GM18520 (cell line): ENCODE measurements at regions not wholly inside any gene's neighbourhood (a gene's known extent, or its start where the extent isn't known, plus 50 kb on each side); places are given as distances from the start of the nearest gene placed in this dataset.
"Not testable (repeated sequence)": the region's sequence is repeated elsewhere in the genome, so short reads cannot be mapped to it uniquely, and the experiment has no call there.

Experiments
- ATAC-seq: cut with Tn5 transposase; IDR thresholded peaks from one replicate; pipeline ENCODE4 v1.9.1; 2021; ENCODE audit not compliant: unreplicated experiment

DNA sequence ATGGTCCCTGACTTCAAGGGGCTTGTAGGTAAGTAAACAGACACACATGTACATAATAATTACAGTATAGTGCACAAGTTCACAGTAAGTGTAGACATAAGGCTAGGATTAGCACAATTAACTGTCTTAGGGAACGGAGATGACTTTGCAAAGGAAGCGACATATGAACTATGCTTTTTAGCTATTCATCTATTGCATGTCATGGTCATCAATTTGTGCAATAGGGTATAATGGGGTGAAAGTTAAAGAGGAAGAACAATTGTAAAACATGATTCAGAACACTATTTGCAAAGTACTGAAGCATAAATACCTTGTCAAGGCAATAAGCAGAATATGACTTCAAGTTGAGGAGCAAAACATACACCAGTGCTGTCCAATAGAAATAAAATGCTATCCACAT is 112.3 kb upstream of the SLC8A1 start:
- no peak for ATAC-seq

DNA sequence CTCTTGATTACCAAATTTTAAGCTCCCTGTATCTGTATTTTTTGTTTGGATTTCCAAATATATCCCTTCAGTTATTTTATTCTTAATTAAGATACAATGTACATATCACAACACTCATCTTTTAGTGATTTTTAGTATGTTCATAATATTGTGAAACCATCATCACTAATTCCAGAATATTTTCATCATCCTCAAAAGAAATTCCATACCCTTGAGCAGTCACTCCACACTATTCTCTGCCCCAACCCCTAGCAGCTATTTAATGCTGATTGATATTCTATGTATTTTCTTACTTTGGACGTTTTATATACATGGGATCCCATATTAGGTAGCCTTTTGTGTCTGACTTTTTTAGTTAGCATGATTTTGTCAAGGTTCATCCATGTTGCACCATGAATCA is 127.4 kb upstream of the SLC8A1 start:
- no peak for ATAC-seq

DNA sequence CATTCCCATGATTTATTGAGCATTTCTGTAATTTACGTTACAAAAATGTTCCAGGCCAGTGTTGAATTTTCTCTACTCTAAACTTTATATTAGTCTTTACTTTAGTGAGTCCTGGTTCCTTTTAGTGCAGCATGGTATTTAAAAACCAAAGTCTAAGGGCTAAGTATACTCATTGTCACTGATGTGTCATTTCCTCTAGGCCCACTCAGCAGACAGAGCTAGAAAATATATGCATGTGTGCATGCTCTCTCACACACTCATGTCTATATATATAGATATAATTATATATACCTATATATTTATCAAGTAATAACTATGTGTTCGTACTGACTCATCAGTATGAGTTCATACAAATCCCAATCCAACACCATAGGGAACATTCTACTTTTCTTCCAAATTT is 132.5 kb upstream of the SLC8A1 start:
- no peak for ATAC-seq

DNA sequence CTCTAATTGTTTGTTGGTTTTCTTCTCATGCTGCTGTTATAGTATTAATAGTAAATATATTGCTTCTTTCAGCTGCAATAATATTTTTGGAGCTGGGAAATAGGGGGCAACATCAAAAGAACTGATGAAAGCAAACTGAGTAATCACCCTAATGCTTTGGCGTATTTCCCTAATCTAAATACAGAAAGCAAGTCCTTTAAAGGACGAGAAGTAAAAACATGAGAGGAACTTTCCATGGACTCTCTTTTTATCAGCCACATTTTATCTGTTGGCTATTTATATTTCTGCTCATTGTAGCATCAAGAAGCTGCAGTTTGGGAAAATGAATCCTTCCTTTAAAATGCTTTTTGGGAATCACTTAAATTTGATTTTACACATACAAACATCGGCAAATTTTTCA is 139.9 kb upstream of the SLC8A1 start:
- no peak for ATAC-seq

DNA sequence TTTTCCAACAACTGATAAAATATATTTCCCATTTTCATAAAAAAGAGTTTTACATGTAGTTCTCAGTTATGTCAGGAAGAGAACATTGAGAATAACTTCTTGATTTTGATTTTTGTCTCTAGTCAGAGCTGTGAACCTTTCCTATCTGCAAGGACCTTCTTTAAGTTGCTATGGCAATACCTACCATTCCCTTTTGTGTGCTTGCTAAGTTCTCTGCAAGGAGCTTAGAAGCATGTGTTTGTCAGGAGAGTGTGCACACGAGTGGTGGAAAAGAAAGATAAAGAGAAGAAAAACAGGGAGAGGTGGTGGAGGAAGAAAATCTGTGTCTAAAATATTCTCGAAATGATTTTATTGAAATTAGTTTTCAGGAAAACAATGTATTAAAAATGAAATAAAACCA is 140.3 kb upstream of the SLC8A1 start:
- ATAC-seq: no peak

DNA sequence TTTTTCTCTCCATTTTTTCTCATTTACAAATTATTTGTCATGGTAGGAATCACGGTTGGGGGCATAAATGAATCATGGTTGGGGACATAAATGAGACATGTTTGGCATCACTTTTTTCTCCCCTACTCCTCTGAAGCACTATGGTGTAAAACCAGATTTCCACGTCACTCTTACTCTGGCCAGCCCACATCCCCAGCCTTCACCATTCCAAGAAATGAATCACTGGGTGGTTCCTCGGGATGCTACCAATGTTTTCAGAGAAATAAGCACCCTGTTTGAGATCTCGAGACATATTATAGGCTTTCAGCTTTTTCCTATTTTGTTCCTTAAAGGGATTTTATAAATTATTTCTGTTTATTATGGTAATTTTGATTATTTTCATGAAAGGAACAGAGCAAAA is 155.0 kb upstream of the SLC8A1 start:
- ATAC-seq: no peak

DNA sequence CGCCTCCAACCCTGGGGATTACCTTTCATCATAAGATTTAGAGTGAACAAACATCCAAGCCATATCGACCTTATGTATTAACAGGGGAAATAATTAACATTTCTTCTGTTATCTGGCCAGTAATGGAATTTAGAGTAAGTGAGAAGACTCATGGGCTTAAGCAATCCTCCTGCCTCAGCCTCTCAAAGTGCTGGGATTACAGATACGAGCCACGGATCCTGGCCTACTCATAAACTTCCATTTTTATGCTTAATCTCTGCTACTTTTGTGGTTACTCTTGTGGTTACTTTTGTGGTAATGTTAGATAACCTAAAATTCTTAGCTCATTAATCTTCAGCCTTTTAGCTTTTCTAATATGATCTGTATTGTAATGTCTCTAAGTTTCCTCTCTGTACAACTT is 159.3 kb upstream of the SLC8A1 start:
- ATAC-seq: no peak

DNA sequence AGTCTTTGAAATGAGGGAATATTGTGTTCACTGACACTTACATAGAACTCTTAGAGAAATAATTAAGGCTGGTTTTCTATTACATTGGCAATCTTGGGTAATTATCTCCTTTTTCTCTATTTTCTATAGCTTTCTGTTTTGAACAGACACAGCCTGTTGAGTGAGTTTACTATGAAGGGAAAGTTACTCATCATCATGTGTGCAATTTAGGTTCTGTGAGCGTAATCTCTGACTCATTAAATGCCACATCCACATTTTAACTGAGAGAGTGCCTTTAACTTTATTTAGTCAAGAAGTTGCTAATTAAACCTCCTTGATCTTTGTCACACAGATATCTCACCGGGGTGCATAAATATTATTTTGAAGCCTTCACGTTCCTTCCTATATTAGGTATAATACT is 174.0 kb upstream of the SLC8A1 start:
- no peak for ATAC-seq

DNA sequence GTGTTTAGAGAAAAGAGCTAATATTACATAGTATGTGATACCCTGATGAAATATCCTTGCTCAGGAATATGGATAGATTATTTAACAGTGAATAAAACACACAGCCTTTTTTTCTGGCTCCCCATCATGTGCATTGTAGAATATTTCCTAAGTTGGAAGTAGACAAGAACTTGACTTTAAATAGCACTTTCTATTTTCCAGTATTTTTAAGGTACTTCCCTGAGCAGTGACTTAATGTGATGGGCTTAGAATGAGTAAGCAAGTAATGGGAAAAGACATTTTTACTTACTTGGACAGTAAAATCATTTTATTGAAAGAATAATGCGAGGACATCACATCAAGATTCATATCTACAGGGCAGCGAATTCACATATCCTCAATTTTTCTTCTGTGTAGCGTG is 176.7 kb upstream of the SLC8A1 start:
- ATAC-seq: no peak

DNA sequence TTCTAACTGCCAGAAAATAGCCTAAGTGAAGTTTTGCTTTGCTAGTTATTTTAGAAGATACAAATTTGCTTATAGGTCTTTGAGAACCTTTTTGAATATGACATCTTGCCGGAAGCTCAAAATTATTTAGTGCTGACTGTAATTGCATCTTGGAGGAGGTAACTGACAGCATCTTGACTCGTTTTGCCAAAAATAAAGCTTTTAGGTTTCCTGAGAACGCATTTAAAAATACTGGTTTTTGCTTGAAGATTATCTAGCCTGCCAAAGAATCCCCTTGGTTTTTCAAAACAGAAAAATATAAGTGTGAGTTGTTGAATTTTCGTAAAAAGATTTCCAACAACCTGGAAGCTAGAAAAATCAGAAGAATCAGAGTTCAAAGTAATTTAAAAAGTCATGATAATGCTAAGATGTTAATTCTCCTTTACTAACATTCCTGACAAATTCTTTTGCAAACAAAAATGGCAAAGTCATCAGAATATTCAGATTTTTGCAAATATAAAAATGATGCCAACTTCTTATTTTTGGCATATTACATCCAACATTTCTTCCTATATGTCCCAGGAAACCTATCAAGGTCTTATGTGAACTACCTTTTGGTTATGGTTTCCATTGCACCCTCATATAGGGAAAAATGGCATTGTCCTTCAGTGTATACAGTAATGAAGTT is 178.0 kb upstream of the SLC8A1 start:
- no peak for ATAC-seq

DNA sequence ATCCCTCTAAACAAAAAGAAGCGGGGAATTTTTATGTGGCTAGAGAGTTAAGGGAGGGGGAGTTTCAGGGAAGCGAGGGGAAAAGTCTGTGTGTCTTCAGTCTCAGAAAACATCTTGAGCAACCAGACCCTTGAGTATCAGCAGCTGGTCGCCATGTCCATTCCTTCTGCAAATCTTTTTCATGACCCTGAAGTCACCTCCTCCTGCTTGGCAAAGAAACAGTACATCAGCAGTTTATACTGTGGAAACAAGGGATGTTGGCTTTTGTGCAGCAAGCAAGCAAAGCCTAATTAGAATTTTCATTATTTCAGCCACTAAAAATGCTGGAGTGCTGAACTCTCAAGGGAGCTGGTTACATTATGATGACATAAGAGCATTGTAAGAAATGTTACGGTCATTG is 187.4 kb upstream of the SLC8A1 start:
- ATAC-seq: no peak

DNA sequence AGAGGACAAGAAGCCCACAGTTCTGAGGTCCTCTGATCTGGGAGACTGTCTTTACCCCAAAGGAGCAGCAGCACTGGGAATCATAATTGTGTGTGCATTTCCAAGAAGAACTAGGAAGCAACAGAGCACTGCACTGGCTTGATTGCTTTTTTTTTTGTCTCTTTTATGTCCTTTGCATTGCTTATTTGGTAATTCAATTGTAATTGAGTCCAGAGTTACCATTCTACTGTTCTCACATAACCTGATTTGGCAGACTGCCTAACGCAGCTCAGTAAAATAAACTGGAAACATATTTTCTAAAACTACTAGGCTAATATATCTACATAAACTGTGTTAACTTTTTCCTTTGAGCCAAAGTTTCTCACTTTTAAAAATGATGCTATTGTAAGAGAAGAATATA is 190.3 kb upstream of the SLC8A1 start:
- no peak for ATAC-seq

DNA sequence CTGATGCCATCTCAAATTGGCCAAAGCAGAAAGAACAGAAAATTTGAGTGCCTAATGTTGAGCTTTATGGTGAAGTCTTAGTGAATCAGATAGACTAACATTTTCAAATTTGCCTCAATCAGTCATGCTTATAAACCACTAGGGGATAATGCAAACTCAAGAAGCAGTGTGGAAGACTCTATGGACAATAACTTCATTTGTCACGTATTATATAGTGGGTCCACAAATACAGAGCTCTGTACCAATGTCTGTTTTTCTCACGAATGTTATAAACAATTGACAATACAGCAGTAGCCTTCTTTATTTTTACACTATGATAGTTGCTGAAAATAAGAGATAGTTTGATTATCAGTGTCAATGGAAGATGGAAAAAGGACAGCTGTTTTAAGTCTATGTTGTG is 190.8 kb upstream of the SLC8A1 start:
- ATAC-seq: no peak

DNA sequence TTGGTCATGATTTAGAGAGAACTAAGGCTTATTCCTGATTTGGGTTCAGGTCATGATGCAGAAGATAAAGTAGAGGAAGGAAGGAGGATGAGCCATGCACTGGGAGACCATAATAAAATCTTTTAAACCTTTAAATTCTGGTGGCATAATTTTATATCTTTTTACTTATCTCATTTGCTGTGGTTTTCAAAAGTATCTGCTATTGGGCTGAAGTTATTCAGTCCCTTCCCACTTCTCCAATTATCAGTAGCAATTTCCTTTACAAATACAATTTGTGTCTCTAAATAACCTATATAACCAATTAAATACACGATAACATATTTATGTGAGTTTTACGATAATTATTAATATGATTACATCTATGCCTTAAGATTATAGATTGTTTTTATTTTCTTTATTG is 194.8 kb upstream of the SLC8A1 start:
- no peak for ATAC-seq

DNA sequence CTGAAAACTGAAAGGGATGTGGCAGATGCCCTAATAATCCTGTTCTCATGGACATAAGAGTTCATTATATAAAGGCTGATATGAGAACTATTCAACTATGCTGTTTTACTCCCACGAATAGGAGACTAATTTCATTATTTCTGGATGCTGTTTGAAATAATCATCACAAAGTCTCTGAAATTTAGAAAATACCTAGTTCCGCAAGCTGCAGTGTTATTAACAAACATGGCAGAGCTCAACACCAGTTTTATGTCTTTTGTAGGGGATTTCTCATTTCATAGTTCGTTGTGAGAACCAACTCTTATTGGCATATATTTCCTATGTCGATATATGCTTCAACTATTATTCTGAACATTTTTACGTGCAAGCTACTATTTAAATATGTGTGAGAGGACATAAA is 200.3 kb upstream of the SLC8A1 start:
- no peak for ATAC-seq

DNA sequence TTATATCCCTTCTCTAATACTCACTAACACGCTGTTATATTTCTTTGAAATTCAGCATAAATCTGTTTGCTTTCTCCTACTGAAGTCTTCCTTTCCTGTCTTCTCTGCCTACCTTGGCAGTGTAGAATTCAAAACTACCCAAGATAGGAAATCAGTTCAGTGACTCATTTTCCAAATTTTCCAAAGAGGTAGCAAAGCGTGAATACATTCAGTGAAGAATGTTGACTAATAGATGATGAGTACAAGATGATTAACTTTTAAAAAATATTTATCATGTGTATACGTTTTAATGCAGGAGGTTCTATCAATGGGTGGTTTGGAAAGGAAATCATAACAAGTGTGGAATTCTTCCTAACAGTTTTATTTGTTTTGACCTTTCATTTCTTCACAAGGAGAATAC is 201.9 kb upstream of the SLC8A1 start:
- ATAC-seq: no peak

DNA sequence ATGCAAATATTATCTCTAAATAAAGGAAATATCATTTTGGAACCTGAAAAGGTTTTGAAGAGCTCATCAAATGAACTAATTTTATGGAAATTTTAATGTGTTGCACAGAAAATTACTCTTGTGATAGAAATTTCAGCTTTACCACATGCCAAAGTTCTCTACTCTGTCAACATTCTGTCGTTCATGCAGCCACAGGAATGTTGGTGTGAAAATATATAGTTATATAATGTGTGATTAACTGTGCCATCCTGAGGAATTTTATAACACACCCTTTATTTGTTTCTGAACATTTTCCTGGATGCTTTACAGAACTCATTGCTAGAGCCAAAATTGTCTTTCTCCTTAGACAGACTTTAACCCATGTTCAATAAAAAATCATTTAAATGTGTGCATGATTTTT is 202.5 kb upstream of the SLC8A1 start:
- ATAC-seq: no peak

DNA sequence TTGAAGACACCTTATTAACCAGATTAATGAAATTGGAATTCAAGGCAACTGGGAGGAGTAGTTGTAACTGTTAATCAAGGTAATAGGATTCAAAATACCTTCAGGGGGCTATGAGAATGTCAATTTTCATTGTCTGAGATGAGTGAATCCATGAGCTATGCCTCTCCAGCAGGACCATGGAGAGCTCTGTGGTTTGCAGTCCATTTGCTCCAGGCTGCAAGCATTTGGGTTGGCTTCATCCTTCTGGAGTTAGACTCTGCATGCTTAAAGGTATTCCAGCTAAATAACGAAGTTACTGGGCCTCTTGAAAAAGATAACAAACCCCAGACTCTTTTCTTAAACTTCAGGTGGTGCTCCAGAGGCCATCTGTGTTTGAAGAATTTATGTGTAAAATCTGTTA is 207.1 kb upstream of the SLC8A1 start:
- no peak for ATAC-seq

DNA sequence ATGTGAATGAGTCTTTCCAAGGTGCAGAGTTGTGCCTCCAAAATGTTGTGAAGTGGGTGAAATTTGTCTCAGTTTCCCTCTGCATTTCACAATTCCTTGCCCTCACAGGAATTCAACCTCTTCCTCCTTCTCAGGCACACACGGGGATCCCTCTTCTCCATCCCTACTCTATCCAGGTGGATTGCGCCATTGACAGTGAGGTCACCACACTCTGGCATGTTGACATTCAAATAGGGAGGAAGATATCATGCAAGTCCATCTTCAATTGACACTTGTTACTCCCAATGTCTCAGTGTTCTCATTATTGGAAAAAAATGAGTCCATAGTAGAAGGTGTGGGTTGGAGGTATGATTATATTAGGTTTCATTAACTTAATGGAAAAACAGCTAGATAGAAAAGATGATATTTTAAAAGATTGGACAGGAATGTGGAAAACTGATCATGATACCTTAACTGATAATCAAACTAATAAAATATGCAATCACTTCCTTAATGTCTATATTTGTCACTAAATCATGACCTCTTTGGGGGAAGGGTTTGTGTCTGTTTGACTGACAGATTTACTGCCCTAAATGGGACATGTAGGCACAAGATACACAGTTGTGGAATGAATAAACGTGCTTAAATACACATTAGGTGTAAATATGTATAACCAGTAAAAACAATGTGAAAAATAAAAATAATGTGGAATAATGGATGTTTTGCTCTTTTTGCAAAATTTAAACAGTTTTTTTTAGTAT is 213.8 kb upstream of the SLC8A1 start:
- no peak for ATAC-seq

DNA sequence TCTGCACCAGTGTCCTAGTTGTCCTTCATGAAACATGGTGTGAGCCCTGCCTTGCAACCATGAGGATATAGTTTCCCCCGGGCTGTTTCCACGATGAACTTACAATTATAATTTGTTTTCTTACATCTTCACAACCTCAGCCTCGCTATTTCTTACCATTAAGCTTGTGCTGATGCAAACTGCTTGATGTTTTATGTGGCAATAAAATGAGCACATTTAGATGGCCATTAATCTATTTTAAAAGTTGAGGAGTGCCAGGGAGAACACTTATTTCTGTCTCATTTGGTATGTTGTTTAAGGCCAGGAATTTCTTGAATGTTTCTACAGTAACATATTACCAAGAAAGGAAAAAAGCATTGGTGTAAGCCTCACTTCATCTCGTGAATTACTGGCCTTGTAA is 214.5 kb upstream of the SLC8A1 start:
- no peak for ATAC-seq

DNA sequence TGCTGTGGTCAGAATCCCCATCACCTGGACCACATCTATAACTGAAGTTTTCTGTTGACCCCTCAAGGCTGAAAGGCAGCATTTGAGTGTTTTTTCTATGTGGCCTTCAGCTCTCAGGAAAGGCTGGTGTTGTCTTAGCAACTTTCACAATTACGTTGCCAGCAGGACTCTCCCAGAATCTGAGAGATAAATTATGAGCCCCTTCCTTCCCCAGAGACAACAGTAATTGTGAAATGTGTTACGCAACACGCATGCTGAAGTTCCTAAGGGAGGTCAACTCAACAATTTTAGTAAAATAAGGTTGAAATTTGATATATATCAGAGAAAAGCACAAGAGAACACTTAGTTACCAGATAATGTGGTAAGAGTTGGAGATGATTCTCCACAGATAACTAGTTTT is 216.5 kb upstream of the SLC8A1 start:
- no peak for ATAC-seq

DNA sequence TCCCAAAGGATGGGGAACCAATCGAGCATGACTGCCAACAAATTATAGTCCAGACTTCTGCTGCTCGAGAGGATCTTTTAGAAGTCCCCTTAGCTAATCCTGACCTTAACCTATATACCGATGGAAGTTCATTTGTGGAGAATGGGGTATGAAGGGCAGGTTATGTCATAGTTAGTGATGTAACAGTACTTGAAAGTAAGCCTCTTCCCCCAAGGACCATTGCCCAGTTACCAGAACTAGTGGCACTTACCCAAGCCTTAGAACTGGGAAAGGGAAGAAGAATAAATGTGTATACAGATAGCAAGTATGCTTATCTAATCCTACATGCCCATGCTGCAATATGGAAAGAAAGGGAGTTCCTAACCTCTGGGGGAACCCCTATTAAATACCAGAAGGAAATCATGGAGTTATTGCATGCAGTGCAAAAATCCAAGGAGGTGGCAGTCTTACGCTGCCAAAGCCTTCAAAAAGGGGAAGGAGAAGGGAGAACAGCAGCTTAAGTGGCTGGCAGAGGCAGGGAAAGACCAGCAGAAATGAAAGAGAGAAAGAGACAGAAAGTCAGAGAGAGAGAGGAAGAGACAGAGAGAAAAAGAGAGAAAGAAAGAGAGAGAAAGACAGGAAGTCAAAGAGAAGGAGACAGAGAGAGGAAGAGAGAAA is 224.4 kb upstream of the SLC8A1 start:
- ATAC-seq: not testable (repeated sequence)
